ENCODE measurements at regions not wholly inside any gene's neighbourhood (a gene's known extent, or its start where the extent isn't known, plus 50 kb on each side); places are given as distances from the start of the nearest gene placed in this dataset.

GRCh38 chr11:134675983-134676382 lies 263.9 kb upstream of the B3GAT1 start:
- no peak for DNase-seq (ENCODE audit: low read depth in 3 of 3, low spot score in 1 of 3)

GRCh38 chr11:134674974-134675373 lies 262.9 kb upstream of the B3GAT1 start:
- DNase-seq (ENCODE audit: low read depth in 3 of 3, low spot score in 1 of 3) = no peak

GRCh38 chr11:134670961-134671370 lies 258.9 kb upstream of the B3GAT1 start:
- DNase-seq (ENCODE audit: low read depth in 3 of 3, low spot score in 1 of 3) = no peak

- DNase-seq (ENCODE audit: low read depth in 3 of 3, low spot score in 1 of 3) = no peak
These were observed 258.3 kb upstream of the B3GAT1 start for GRCh38 chr11:134670247-134670782.

GRCh38 chr11:134669796-134670195 lies 257.8 kb upstream of the B3GAT1 start:
- no peak for DNase-seq (ENCODE audit: low read depth in 3 of 3, low spot score in 1 of 3)

- no peak for DNase-seq (ENCODE audit: low read depth in 3 of 3, low spot score in 1 of 3)
These were observed 256.8 kb upstream of the B3GAT1 start for GRCh38 chr11:134668796-134669195.

- DNase-seq (ENCODE audit: low read depth in 3 of 3, low spot score in 1 of 3) = no peak
These were observed 256.0 kb upstream of the B3GAT1 start for GRCh38 chr11:134668076-134668475.

GRCh38 chr11:134667505-134667904 lies 255.5 kb upstream of the B3GAT1 start:
- DNase-seq (ENCODE audit: low read depth in 3 of 3, low spot score in 1 of 3) = no peak

GRCh38 chr11:134667175-134667500 lies 255.1 kb upstream of the B3GAT1 start:
- DNase-seq (ENCODE audit: low read depth in 3 of 3, low spot score in 1 of 3) = no peak

GRCh38 chr11:134666273-134667174 lies 254.5 kb upstream of the B3GAT1 start:
- DNase-seq (ENCODE audit: low read depth in 3 of 3, low spot score in 1 of 3) = no peak

- no peak for DNase-seq (ENCODE audit: low read depth in 3 of 3, low spot score in 1 of 3)
These were observed 253.7 kb upstream of the B3GAT1 start for GRCh38 chr11:134665571-134666270.

- no peak for DNase-seq (ENCODE audit: low read depth in 3 of 3, low spot score in 1 of 3)
These were observed 253.1 kb upstream of the B3GAT1 start for GRCh38 chr11:134665188-134665535.

- no peak for DNase-seq (ENCODE audit: low read depth in 3 of 3, low spot score in 1 of 3)
These were observed 252.6 kb upstream of the B3GAT1 start for GRCh38 chr11:134664447-134665187.

GRCh38 chr11:134663506-134664313 lies 251.7 kb upstream of the B3GAT1 start:
- no peak for DNase-seq (ENCODE audit: low read depth in 3 of 3, low spot score in 1 of 3)

- DNase-seq (ENCODE audit: low read depth in 3 of 3, low spot score in 1 of 3) = no peak
These were observed 250.8 kb upstream of the B3GAT1 start for GRCh38 chr11:134662629-134663360.

- no peak for DNase-seq (ENCODE audit: low read depth in 3 of 3, low spot score in 1 of 3)
These were observed 249.6 kb upstream of the B3GAT1 start for GRCh38 chr11:134661660-134662059.

- no peak for DNase-seq (ENCODE audit: low read depth in 3 of 3, low spot score in 1 of 3)
These were observed 248.4 kb upstream of the B3GAT1 start for GRCh38 chr11:134660416-134660815.

- DNase-seq (ENCODE audit: low read depth in 3 of 3, low spot score in 1 of 3) = no peak
These were observed 247.8 kb upstream of the B3GAT1 start for GRCh38 chr11:134659882-134660281.

GRCh38 chr11:134658481-134659225 lies 246.6 kb upstream of the B3GAT1 start:
- no peak for DNase-seq (ENCODE audit: low read depth in 3 of 3, low spot score in 1 of 3)
